ENCODE measurements at regions not wholly inside any gene's neighbourhood (a gene's known extent, or its start where the extent isn't known, plus 50 kb on each side); places are given as distances from the start of the nearest gene placed in this dataset.

GRCh38 chr6:44662461-44663121 is 275.1 kb downstream of the CDC5L start:
- no peak for DNase-seq (ENCODE audit: low spot score)

- DNase-seq (ENCODE audit: low spot score): no peak
Observed at GRCh38 chr6:44663860-44664634, 276.5 kb downstream of the CDC5L start.

GRCh38 chr6:44664716-44665115 is 277.2 kb downstream of the CDC5L start:
- no peak for DNase-seq (ENCODE audit: low spot score)

- no peak for DNase-seq (ENCODE audit: low spot score)
Observed at GRCh38 chr6:44665143-44665542, 277.6 kb downstream of the CDC5L start.

GRCh38 chr6:44665683-44666082 is 278.2 kb downstream of the CDC5L start:
- no peak for DNase-seq (ENCODE audit: low spot score)

GRCh38 chr6:44666324-44666723 is 278.8 kb downstream of the CDC5L start:
- DNase-seq (ENCODE audit: low spot score): no peak

GRCh38 chr6:44667226-44667625 is 279.7 kb downstream of the CDC5L start:
- DNase-seq (ENCODE audit: low spot score): no peak

GRCh38 chr6:44667668-44668390 is 280.3 kb downstream of the CDC5L start:
- no peak for DNase-seq (ENCODE audit: low spot score)

- DNase-seq (ENCODE audit: low spot score): no peak
Observed at GRCh38 chr6:44668391-44668930, 281.0 kb downstream of the CDC5L start.

- no peak for DNase-seq (ENCODE audit: low spot score)
Observed at GRCh38 chr6:44668976-44669934, 281.7 kb downstream of the CDC5L start.

GRCh38 chr6:44670146-44670545 is 282.6 kb downstream of the CDC5L start:
- DNase-seq (ENCODE audit: low spot score): no peak

GRCh38 chr6:44671333-44671732 is 283.8 kb downstream of the CDC5L start:
- no peak for DNase-seq (ENCODE audit: low spot score)

GRCh38 chr6:44672086-44672485 is 284.6 kb downstream of the CDC5L start:
- no peak for DNase-seq (ENCODE audit: low spot score)

- no peak for DNase-seq (ENCODE audit: low spot score)
Observed at GRCh38 chr6:44672841-44673240, 285.3 kb downstream of the CDC5L start.

- DNase-seq (ENCODE audit: low spot score): no peak
Observed at GRCh38 chr6:44674226-44675155, 287.0 kb downstream of the CDC5L start.

- DNase-seq (ENCODE audit: low spot score): no peak
Observed at GRCh38 chr6:44675449-44675848, 287.9 kb downstream of the CDC5L start.

- no peak for DNase-seq (ENCODE audit: low spot score)
Observed at GRCh38 chr6:44676246-44676790, 288.8 kb downstream of the CDC5L start.

- no peak for DNase-seq (ENCODE audit: low spot score)
Observed at GRCh38 chr6:44676826-44677433, 289.4 kb downstream of the CDC5L start.

- DNase-seq (ENCODE audit: low spot score): no peak
Observed at GRCh38 chr6:44678252-44678935, 290.9 kb downstream of the CDC5L start.

Data from Ammon's horn (tissue), 1 donor.